A673 (cell line): ENCODE measurements at regions not wholly inside any gene's neighbourhood (a gene's known extent, or its start where the extent isn't known, plus 50 kb on each side); places are given as distances from the start of the nearest gene placed in this dataset.

ENCODE experiments used
- CTCF ChIP-seq: fragments of 300-800, 200-600 bp; sonication (generic); conservative IDR thresholded peaks from 2 replicates; pipeline ENCODE4 v1.5.1; 2017; ENCODE audit warnings: low read depth, mild to moderate bottlenecking, antibody characterized with exemption, low read length, moderate library complexity, mixed read lengths
- EZH2 ChIP-seq: fragments of 200-600 bp; sonication (generic); IDR thresholded peaks from 2 replicates; pipeline ENCODE4 v1.6.1; 2017; ENCODE audit warnings: borderline replicate concordance, low read depth, mild to moderate bottlenecking, mixed read lengths, antibody characterized with exemption, low read length; ENCODE audit not compliant: poor library complexity, severe bottlenecking

- TF ChIP-seq CTCF: no peak
- no peak for TF ChIP-seq EZH2
Measured at GRCh38 chr3:124209426-124209825, 217.5 kb upstream of the ROPN1 start.
